ENCODE measurements at regions not wholly inside any gene's neighbourhood (a gene's known extent, or its start where the extent isn't known, plus 50 kb on each side); places are given as distances from the start of the nearest gene placed in this dataset.

DNA sequence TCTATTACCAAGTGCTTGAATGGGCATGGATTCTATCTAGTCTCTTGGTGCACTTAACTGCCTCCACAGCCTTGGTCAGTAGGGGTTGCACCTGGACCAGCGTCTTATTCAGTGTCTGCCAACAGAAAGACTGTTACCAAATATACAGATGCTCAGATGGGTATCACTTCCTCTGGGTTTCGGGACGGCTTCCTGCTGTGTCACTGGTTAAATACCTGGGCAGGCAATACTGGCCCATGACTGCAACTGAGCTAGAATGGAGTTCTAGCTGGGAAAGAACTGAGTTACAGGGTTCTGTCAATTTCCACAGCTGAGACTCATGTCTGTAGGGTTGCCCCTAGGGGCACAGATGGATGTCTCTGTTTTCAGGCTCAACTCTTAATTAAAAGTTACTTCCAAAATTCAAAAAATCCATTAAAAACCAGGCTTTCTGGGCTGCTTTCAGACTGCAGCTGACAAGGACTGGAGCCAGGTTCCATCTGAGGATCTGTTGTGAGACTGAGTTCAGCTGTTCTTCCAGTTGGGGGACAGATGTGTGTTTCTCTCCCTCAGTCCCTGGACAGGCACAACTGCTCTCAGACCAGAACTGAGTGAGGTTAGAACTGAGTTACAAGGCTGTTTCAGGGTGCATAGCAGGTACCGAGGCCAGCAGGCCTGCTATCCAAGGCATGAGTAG lies 789.6 kb upstream of the SLC8A1 start:
- Histone ChIP-seq H3K4me3 (ENCODE audit: low read depth, low read length) (no peak overlapping the region), H3K27ac (ENCODE audit: low read depth) (no peak overlapping the region), H3K4me1 (ENCODE audit: insufficient read depth) (no peaks in the 10 kb centered on the region), H3K36me3 (ENCODE audit: insufficient read depth) (no peaks in the 10 kb centered on the region)
- 72% methylated on average over 4 of the region's 4 CpGs for WGBS
- DNase-seq (ENCODE audit: extremely low spot score), result no peak

DNA sequence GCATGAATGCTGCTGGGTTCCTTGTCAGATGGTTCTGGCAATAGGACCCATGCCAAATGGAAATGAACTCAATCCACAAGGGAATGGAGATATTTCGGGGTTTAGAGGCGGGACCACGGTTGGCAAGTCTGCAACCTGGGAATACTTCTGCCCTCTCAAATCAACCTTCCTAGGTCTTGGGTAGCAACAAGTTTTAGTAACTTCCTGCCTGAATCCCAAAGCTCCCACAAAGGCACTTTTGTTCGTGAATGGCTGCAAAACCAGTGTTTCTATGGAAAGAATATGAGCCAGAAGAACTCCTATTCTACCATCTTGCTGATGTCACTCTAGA lies 790.1 kb upstream of the SLC8A1 start:
- Histone ChIP-seq H3K27ac (ENCODE audit: low read depth) (no peak overlapping the region), H3K36me3 (ENCODE audit: insufficient read depth) (no peaks in the 10 kb centered on the region), H3K4me3 (ENCODE audit: low read depth, low read length) (no peak overlapping the region), H3K4me1 (ENCODE audit: insufficient read depth) (no peaks in the 10 kb centered on the region)
- 90% methylated on average over 4 of the region's 4 CpGs for WGBS
- no peak for DNase-seq (ENCODE audit: extremely low spot score)

DNA sequence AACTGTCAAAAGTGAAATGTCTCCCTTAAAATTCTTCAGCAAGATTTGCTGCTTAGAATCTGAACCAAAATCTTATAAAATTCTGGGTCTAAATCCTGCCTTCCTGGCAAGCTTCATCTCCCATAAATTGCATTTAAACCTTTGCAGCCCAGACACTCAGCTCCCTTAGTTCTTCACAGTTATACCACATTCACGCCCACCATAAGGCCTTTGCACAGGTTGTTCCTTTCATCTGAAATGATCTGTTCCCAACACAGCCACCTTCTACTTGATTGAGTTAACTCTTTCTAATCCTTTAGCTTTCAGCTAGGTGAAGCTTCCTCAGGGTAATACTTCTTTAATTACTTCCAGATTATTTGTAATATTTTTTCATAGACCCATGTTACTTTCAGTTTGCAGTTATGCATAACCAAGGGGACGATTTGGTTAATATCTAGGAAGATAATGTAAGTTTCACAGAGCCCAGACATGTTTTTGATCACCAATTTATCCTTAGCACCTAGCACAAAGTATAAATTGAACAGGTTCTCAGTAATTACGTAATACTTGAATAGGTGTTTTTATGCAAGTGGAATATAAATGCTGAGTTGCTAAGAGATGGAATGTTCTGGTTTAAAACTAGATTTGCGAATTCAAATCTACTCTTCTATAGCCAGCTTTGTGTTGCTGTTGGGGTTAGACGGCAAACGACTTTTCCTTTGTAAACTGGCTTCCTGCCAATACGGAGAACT lies 779.7 kb upstream of the PKDCC start:
- Histone ChIP-seq H3K27ac (ENCODE audit: low read depth) (no peak overlapping the region), H3K4me1 (ENCODE audit: insufficient read depth) (no peaks in the 10 kb centered on the region), H3K36me3 (ENCODE audit: insufficient read depth) (no peaks in the 10 kb centered on the region), H3K4me3 (ENCODE audit: low read depth, low read length) (no peak overlapping the region)
- DNase-seq (ENCODE audit: extremely low spot score), result no peak
- 69% methylated on average over 7 of the region's 7 CpGs for WGBS

DNA sequence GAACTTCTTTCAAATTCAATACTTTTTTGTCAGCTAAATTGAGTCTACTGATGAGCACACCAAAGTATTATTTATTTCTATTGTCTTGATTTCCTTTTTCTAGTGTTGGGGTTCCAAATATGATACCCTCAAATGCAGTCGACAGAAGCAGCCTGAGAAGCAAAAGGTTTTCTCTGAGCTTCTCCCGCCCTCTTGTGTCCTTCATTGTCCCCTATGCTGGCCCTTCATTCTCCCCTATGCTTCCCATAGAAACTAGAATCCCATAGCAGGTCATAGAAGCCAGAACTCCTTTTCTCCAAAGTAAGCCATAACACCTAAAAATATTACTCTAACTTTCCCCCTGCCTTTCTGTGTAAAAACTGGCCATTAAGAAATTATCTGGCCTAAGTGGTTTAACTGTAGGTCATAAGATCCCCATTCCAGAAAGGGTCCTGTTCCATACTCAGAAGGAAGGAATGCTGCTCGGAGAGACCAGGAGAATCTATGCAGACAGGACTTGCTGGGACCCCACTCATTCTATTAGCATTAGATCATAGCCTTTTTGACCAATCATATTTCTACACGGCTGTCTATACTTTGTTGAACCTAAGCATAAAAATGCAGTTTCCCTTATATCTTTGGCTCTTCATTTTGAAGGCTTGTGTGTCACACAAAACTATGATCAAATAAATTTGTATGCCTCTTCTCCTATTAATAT lies 764.6 kb upstream of the PKDCC start:
- H3K27ac ChIP-seq (ENCODE audit: low read depth), result no peak overlapping the region
- 82% methylated on average over 4 of the region's 4 CpGs for WGBS
- no peak overlapping the region for H3K4me3 ChIP-seq (ENCODE audit: low read depth, low read length)
- H3K36me3 ChIP-seq (ENCODE audit: insufficient read depth), result no peaks in the 10 kb centered on the region
- DNase-seq (ENCODE audit: extremely low spot score), result no peak
- no peaks in the 10 kb centered on the region for H3K4me1 ChIP-seq (ENCODE audit: insufficient read depth)

DNA sequence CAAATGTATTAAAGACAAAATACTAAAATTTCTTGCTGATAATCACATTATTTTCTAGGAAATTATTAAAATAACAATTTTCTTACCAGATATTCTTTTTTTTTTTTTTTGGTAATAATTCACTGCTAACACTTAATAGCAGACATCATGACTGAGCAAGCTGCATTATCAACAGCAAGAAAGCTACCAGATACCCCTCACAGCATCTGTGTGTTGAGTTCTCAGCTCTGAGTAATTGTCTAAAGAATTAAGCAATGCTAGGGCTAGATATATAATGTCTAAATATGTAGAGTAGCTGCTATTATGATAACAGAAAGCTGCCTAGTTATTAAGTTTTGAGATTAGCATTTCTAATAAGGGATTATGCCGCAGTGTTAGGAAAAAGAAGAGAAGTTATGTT lies 754.3 kb upstream of the PKDCC start:
- Histone ChIP-seq H3K27ac (ENCODE audit: low read depth) (no peak overlapping the region), H3K4me3 (ENCODE audit: low read depth, low read length) (no peak overlapping the region), H3K4me1 (ENCODE audit: insufficient read depth) (no peaks in the 10 kb centered on the region), H3K36me3 (ENCODE audit: insufficient read depth) (no peaks in the 10 kb centered on the region)
- 97% methylated on average over 1 of the region's 1 CpG for WGBS
- no peak for DNase-seq (ENCODE audit: extremely low spot score)

DNA sequence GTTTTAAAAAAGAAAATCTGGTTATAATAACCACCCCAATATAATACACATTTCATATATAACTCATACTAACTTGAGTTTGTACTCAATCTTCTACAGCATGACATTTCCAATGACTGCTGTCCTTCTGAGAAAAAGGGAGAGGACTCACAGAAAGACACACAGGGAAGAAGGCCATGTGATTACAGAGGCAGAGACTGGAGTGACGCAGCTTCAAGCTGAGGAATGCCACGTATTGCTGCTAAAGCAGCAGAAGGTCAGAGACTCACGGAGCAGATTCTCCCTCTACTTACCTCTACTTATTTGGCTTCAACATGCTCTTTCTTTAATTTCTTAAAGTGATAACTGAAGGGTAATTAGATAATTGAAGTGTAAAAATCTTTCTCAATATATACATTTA lies 753.5 kb upstream of the PKDCC start:
- no peak for DNase-seq (ENCODE audit: extremely low spot score)
- no peaks in the 10 kb centered on the region for H3K4me1 ChIP-seq (ENCODE audit: insufficient read depth)
- no peak overlapping the region for H3K27ac ChIP-seq (ENCODE audit: low read depth)
- 55% methylated on average over 3 of the region's 3 CpGs for WGBS
- no peak overlapping the region for H3K4me3 ChIP-seq (ENCODE audit: low read depth, low read length)
- H3K36me3 ChIP-seq (ENCODE audit: insufficient read depth), result no peaks in the 10 kb centered on the region

DNA sequence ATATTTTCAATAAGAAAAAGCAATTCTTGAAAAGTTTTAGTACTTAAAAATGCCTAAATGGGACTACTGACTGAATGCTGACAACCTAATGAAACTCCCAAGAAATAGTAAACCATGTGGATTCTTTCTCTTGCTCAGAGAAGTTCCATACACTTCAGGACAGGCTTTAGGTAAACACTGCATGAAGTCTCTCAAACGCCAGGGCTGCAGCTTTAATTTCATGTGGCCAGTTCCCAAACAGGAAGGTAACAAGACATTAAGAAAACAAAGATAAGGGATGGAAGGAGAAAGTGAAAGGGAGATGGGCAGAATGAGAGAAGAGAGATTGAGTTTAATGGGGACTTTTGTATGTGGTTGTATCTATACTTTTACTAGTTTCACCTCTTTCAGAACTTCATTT lies 734.7 kb upstream of the PKDCC start:
- WGBS, result 13% methylated on average over 1 of the region's 1 CpG
- DNase-seq (ENCODE audit: extremely low spot score), result no peak
- Histone ChIP-seq H3K4me1 (ENCODE audit: insufficient read depth) (no peaks in the 10 kb centered on the region), H3K36me3 (ENCODE audit: insufficient read depth) (no peaks in the 10 kb centered on the region), H3K4me3 (ENCODE audit: low read depth, low read length) (no peak overlapping the region), H3K27ac (ENCODE audit: low read depth) (no peak overlapping the region)

DNA sequence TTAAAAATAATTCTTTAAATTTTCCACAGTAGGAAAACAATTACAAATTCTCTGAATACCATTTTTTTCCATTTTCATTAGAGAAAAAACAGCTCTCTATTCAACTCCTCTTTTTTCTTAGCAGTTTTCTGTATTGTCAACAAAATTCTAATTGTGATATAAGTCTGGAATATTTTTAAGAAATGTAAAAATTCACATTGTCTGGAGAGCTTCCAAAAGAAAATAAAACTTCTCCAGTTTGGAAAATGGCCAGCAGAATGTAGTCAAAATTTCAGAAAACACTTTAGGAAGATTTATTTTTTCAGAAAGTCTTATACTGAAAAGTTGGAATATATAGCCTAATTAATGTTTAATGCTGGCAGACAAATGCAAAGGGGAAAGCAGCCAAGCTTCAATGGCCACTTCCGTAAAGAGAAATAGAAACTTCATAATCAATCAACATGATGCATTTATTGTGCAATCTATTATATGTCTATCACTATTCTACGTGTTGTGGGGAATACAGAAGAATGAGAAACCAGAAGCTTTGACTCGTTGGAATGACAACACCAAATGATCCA lies 733.2 kb upstream of the PKDCC start:
- H3K4me3 ChIP-seq (ENCODE audit: low read depth, low read length), result no peak overlapping the region
- no peak overlapping the region for H3K27ac ChIP-seq (ENCODE audit: low read depth)
- H3K4me1 ChIP-seq (ENCODE audit: insufficient read depth), result no peaks in the 10 kb centered on the region
- no peaks in the 10 kb centered on the region for H3K36me3 ChIP-seq (ENCODE audit: insufficient read depth)
- 55% methylated on average over 3 of the region's 3 CpGs for WGBS
- no peak for DNase-seq (ENCODE audit: extremely low spot score)

DNA sequence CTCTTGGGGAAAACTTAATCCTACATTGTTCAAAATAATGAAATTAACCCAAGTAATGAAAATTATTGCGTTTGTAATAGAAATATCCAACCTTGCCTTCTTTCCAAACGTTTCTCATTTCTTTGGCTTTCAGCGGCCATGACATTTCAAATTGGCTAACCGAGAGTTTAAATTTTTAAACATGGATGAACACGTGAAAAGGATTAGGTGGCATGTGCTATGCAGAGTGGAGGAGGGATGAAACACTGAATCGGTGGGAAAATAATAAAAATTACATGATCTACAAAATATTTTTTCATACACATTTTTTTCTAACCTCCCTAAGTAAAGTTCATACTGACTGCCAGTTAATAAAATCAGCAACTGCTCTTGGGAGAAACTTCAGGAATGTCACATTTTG lies 728.4 kb upstream of the PKDCC start:
- H3K4me1 ChIP-seq (ENCODE audit: insufficient read depth), result no peaks in the 10 kb centered on the region
- 83% methylated on average over 6 of the region's 6 CpGs for WGBS
- H3K27ac ChIP-seq (ENCODE audit: low read depth), result no peak overlapping the region
- DNase-seq (ENCODE audit: extremely low spot score), result no peak
- no peaks in the 10 kb centered on the region for H3K36me3 ChIP-seq (ENCODE audit: insufficient read depth)
- no peak overlapping the region for H3K4me3 ChIP-seq (ENCODE audit: low read depth, low read length)

DNA sequence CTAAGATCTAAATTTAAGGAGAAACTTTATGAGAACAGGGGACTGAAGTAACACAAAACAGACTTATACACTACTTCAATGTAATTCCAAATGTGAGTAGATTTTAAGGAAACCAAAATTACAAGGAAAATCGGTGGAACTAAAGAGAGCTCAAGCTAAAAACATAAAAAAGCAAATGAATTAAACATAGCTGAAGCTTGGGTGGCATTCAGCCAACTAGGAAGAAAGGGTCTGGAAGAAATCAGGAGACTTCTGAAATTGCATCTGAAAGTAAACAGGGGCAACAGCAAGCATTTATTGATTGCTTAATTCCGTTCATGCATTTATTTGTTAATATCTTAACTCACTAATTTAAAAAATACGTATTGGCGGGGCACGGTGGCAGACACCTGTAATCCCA lies 727.3 kb upstream of the PKDCC start:
- no peaks in the 10 kb centered on the region for H3K4me1 ChIP-seq (ENCODE audit: insufficient read depth)
- WGBS, result 69% methylated on average over 5 of the region's 5 CpGs
- no peaks in the 10 kb centered on the region for H3K36me3 ChIP-seq (ENCODE audit: insufficient read depth)
- H3K4me3 ChIP-seq (ENCODE audit: low read depth, low read length), result no peak overlapping the region
- no peak for DNase-seq (ENCODE audit: extremely low spot score)
- H3K27ac ChIP-seq (ENCODE audit: low read depth), result no peak overlapping the region

DNA sequence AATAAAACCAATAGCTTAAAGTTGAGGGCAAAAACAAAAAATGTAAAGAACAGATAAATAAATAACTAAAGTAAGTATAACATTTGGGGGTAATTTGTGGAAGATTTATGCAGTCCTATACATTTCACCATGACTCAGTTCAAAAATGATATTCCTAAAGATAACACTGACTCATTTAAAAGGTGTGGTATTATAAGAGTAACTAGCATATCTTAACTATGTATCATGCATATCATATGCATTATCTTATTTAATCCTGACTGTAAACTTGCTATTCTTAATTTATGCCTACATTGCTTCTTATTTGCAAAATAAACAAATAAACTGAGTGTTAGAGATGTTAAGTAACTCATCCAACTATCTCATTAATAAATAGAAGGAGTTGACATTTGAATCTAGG lies 726.5 kb upstream of the PKDCC start:
- Histone ChIP-seq H3K36me3 (ENCODE audit: insufficient read depth) (no peaks in the 10 kb centered on the region), H3K27ac (ENCODE audit: low read depth) (no peak overlapping the region), H3K4me1 (ENCODE audit: insufficient read depth) (no peaks in the 10 kb centered on the region), H3K4me3 (ENCODE audit: low read depth, low read length) (no peak overlapping the region)
- no peak for DNase-seq (ENCODE audit: extremely low spot score)

DNA sequence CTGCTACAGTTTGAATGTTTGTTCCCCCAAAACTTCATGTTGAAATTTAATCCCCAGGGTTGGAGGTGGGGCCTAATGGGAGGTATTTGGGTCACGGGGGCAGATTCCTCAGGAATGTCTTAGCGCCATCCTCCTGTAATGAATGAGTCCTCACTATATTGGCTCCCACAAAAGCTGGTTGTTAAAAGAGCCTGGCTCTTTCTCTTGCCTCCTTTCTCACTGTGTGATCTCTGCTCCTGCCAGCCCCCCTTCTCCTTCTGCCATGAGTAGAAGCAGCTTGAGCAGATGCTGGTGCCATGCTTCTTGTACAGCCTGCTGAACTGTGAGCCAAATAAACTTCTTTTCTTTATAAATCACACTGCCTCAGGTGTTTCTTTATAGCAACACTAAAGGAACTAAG lies 721.0 kb upstream of the PKDCC start:
- no peak for DNase-seq (ENCODE audit: extremely low spot score)
- Histone ChIP-seq H3K36me3 (ENCODE audit: insufficient read depth) (no peaks in the 10 kb centered on the region), H3K27ac (ENCODE audit: low read depth) (no peak overlapping the region), H3K4me3 (ENCODE audit: low read depth, low read length) (no peak overlapping the region), H3K4me1 (ENCODE audit: insufficient read depth) (no peaks in the 10 kb centered on the region)
- WGBS, result 53% methylated on average over 2 of the region's 2 CpGs

DNA sequence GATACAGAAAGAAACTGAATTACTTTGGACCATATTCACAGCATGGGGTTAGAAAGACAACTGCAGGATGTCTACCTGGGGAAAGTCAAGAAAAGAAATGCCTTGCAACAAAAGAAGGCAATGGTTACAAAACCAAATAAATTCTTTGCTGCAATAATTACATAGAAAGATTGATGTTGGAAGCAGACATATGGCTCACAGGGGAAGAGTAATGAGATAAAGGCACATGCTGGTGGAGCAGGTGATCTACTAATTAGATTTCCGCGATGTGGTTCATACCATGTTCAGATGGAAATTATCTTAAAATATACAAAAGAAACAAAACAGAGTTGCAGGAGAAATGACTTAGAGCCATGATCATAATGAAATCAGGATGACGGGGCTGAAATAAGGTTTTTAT lies 718.8 kb upstream of the PKDCC start:
- 64% methylated on average over 3 of the region's 3 CpGs for WGBS
- no peak for DNase-seq (ENCODE audit: extremely low spot score)
- no peaks in the 10 kb centered on the region for H3K36me3 ChIP-seq (ENCODE audit: insufficient read depth)
- H3K27ac ChIP-seq (ENCODE audit: low read depth), result no peak overlapping the region
- no peak overlapping the region for H3K4me3 ChIP-seq (ENCODE audit: low read depth, low read length)
- H3K4me1 ChIP-seq (ENCODE audit: insufficient read depth), result no peaks in the 10 kb centered on the region

DNA sequence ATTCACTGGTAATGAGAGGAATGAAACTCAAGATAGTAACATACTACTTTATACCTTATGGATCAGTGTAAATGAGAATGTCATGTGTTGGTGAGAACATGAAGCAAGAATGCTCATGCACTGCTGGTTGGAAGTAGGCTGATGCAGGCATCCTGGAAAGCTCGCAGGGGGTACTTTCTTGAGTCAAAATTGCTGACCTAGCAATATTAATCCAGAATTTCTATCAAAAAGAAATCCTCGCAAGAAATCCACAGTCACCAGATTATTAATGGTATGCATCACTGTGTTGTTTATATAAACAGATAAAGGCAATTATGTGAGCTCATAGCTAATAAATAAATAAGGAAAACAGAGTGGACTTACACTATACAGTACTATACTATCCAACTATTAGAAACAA lies 713.7 kb upstream of the PKDCC start:
- WGBS, result 91% methylated on average over 2 of the region's 2 CpGs
- Histone ChIP-seq H3K4me3 (ENCODE audit: low read depth, low read length) (no peak overlapping the region), H3K36me3 (ENCODE audit: insufficient read depth) (no peaks in the 10 kb centered on the region), H3K4me1 (ENCODE audit: insufficient read depth) (no peaks in the 10 kb centered on the region), H3K27ac (ENCODE audit: low read depth) (no peak overlapping the region)
- DNase-seq (ENCODE audit: extremely low spot score), result no peak
